Activated CD4-positive, alpha-beta T cell treated with anti-CD3 and anti-CD28 coated beads for 24 hours (primary cell): ENCODE measurements at regions not wholly inside any gene's neighbourhood (a gene's known extent, or its start where the extent isn't known, plus 50 kb on each side); places are given as distances from the start of the nearest gene placed in this dataset.
"Not testable (repeated sequence)": the region's sequence is repeated elsewhere in the genome, so short reads cannot be mapped to it uniquely, and the experiment has no call there.

ENCODE experiments used
- DNase-seq, 2 donors: peaks; one replicate each; pipeline ENCODE4 v3.0.0-alpha.2; 2020; ENCODE audit warnings: low read depth in 2 of 2

DNA sequence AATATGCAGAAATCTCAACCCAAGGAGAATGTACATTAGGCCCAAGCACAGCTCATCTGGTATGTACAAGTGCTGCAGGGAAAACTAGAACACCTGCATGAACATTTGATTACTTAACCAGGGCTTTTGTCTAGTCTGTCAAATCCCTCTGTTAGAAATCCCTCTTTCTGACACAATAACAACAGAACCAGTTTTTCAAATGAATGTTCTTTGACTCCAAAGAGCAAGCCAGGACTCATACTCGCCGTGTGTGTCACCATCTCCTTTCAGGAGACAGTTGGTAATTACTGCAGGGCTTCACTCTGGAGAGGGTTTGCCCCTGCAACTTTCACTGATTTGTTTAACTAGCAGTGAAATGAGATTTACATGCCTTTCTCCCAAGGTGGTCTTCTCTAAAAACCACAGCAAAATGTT is 143.0 kb upstream of the FAM241A start:
- no peak for DNase-seq

GRCh38 chr4:112003231-112003907 is 141.9 kb upstream of the FAM241A start:
- no peak for DNase-seq

GRCh38 chr4:112005027-112005426 is 140.2 kb upstream of the FAM241A start:
- DNase-seq = no peak

DNA sequence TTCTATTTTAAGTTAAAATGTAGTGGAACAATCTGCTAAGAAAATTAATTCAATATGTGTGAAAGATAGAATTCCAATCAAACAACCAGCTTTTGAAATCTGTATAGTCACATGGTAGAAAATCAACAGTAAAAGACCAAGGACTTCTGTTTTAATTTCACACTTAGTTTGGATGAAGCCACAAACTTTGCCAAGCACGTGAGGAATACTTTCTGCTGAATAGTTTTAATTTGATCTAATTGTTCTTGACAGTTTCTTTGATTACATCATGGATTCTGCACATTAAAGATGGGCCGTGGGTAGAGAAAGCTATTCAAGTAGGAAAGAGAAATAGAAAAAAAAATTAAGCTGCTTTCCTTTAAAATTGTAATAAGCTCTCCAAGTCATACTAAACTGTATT is 137.9 kb upstream of the FAM241A start:
- DNase-seq = no peak

- no peak for DNase-seq
Measured at GRCh38 chr4:112015960-112016359, 129.3 kb upstream of the FAM241A start.

DNA sequence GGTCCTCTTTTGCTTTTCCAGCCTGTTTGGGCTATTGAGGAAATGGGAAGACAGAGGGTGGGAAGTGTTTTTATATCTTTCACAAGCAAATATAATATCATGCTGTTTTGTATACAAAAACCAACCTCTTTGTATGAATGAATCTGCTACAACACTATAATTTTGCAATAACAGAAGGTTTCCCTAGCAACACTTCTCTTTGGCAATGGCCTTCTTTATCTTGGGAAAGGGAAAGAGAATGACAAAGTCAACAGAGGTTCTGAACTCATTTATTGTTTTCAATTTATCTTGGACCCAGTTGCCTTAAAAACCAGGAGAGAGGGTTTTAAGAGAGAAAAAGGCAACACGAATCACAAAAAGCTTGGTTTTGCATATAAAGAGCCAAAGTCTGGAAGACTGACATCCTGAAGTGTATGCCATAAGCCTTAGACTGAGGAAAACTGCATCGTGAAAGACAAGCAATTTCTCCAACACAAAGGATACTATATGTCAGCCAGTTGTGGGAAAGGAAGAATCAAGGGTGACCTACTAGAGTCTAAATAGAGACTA is 121.8 kb upstream of the FAM241A start:
- no peak for DNase-seq

GRCh38 chr4:112026058-112026457 is 119.2 kb upstream of the FAM241A start:
- no peak for DNase-seq

- no peak for DNase-seq
Measured at GRCh38 chr4:112029771-112030171, 115.5 kb upstream of the FAM241A start.

GRCh38 chr4:112031712-112032328 is 113.4 kb upstream of the FAM241A start:
- no peak for DNase-seq

DNA sequence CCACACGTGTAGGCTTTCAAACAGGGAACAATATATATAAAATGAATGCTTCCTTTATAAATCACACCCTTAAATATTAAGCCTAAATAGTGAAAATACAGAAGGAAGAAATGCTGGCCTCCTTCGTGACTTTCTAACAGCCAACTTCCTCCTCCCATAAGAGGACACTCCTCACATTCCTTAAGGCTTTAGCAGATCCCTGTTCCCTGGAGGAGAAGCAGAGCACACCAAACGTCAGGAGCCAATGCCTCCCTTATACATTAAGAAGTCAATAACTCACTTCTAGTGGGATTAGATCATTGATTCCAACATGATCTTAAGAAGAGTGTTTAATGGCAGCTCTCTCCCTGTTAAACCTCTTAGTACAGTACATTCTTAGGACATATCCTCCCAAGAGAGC is 108.4 kb upstream of the FAM241A start:
- no peak for DNase-seq

GRCh38 chr4:112038861-112039260 is 106.4 kb upstream of the FAM241A start:
- DNase-seq = no peak

DNA sequence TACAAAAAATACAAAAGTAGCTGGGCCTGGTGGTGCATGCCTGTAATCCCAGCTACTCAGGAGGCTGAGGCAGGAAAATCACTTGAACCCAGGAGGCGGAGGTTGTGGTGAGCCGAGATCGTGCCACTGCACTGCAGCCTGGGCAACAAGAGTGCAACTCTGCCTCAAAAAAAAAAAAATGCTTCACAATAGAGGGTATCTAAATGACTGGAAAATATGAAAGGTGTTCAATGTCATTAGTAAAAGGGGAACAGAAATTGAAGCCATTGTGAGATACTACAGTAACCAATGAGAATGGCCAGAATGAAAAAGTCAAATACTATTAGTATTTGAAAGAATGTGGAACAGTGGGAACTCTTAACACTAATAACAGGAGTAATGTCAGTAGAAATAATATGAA is 96.1 kb upstream of the FAM241A start:
- not testable (repeated sequence) for DNase-seq

- no peak for DNase-seq
Measured at GRCh38 chr4:112053825-112054350, 91.4 kb upstream of the FAM241A start.

DNA sequence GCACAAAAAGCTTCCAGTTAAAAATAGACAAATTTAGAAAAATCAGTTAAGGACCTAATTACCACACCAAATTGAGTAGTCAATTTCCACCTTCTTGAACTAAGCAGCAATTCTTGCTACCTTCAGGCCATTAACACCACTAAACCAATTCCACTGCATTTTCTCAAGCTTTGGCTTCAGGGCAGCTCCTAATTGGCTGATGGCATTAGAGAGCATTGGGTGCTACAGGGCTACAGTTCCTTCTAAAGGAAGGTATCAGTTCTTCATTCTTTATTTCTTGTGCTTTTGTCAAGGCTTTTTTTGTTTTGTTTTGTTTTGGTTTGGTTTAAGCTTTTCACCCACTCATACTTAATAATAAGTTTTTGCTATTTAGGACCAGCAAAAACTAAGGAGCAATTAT is 90.2 kb upstream of the FAM241A start:
- no peak for DNase-seq

DNA sequence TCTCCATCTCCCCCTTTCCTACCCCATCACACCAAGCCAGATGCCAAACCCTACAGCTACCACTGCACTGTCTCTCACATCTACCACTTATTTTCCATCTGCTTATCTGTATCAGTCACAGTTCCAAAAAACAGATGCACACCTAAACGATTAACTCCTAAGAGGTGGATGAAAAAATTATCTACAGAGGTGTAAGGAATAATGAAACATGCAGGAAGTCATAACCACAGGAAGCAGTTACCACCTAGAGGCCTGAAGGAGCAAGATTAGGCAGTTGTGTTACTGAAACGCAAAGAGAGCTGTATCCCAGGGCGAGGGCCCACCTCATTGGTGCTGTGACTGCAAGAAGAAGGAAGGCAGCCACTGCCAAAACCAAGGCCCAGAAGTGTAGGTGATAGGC is 87.8 kb upstream of the FAM241A start:
- DNase-seq = no peak

GRCh38 chr4:112058433-112058832 is 86.8 kb upstream of the FAM241A start:
- no peak for DNase-seq

- DNase-seq = no peak
Measured at GRCh38 chr4:112060212-112060611, 85.0 kb upstream of the FAM241A start.

DNA sequence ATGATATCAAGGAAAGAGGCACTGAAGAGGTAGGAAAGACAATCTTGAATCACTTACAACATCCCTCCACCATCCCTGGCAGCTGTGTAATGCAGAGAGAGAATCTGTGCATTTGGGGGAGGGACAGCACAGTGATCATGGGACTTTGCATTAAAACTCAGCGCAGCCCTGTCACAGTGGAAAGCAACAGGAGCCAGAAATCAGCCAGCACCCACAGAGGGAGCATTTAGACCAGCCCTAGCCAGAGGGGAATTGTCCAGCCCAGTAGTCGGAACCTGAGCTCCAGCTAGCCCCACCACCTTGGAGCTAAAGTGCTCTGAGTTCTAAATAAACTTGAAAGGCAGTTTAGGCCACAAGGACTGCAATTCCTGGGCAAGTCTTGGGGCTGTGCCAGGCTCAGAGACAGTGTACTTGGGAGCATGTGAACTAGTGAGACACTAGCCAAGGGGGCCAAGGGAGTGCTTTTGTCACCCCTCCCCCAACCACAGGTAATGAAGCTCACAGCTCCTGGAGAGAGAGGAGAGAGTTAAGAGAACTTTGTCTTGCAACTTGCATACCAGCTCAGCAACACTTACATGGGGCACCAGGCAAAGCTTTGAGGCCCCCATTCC is 83.9 kb upstream of the FAM241A start:
- no peak for DNase-seq

DNA sequence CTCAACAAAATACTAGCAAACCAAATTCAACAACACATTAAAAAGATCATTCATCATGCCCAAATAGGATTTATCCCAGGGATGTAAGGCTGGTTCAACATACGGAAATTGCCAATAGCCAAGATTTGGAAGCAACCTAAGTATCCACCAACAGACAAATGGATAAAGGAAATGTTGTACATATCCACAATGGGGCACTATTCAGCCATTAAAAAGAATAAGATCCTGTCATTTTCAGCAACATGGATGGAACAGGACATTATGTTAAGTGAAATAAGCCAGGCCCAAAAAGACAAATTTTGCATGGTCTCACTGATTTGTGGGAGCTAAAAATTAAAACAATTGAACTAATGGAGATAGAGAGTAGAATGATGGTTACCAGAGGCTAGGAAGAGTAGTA is 82.0 kb upstream of the FAM241A start:
- DNase-seq = no peak

- DNase-seq = no peak
Measured at GRCh38 chr4:112069110-112069509, 76.1 kb upstream of the FAM241A start.

- no peak for DNase-seq
Measured at GRCh38 chr4:112073181-112073580, 72.1 kb upstream of the FAM241A start.

DNA sequence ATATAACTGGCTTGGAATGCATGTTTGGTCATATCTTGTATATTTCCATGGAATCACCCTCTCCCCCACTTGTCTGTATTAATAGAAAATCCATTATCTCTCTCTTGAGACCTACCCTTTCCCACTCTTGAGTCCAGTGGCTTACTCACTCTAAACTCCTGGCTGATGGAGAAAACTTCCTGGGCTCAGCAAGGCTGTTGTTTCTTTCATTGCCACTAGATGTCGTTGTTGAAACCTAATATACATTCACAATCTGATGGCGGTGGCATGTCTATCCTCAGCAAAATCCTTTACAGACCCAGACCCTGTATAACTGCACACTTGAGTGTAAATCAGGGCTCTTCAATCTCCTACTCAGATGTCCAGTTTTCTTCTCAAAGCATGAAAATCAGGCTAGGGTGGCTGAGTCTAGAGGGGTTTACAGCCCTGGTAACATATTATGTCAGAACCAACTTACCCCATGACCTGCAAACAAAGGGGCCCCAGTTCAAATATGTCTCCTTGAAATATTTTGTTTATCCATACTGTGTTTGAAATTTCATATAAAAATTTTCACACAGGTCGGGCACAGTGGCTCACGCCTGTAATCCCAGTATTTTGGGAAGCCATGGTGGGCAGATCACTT is 70.0 kb upstream of the FAM241A start:
- DNase-seq = peak in 1 of 2 donors; percentile 13
